ENCODE measurements at regions not wholly inside any gene's neighbourhood (a gene's known extent, or its start where the extent isn't known, plus 50 kb on each side); places are given as distances from the start of the nearest gene placed in this dataset.
"Not testable (repeated sequence)": the region's sequence is repeated elsewhere in the genome, so short reads cannot be mapped to it uniquely, and the experiment has no call there.

DNA sequence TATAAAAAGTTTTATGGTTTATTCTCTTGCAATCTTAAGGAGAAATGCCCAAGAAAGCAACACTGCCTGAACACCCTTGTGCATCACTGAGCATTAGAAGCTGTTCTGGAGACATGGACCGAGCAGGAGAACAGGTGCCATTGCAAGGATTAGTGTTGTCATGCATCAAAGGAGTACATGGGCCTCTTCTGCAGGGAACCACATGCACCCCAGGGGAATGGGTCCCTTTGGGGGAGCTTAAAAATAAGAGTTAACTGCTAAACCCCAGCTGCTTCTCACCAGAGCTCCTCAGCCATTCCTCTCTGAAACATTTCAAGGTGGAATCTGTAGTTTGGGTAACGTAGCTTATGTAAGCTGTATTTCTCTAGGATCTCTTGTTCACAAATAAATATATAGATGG is 353.0 kb upstream of the SLC7A11 start:
- H3K4me3 ChIP-seq: no peak overlapping the region
- H3K4me1 ChIP-seq (ENCODE audit: control insufficient read depth in 1 of 2, low read depth in 2 of 2): peaks cover 19 to 37% of the 10 kb centered on the region in 2 donors
- DNase-seq (ENCODE audit: low spot score): no peak
- H3K9me3 ChIP-seq: no peaks in the 10 kb centered on the region
- no peak overlapping the region for H3K27ac ChIP-seq
- TF ChIP-seq, protein P1, sequence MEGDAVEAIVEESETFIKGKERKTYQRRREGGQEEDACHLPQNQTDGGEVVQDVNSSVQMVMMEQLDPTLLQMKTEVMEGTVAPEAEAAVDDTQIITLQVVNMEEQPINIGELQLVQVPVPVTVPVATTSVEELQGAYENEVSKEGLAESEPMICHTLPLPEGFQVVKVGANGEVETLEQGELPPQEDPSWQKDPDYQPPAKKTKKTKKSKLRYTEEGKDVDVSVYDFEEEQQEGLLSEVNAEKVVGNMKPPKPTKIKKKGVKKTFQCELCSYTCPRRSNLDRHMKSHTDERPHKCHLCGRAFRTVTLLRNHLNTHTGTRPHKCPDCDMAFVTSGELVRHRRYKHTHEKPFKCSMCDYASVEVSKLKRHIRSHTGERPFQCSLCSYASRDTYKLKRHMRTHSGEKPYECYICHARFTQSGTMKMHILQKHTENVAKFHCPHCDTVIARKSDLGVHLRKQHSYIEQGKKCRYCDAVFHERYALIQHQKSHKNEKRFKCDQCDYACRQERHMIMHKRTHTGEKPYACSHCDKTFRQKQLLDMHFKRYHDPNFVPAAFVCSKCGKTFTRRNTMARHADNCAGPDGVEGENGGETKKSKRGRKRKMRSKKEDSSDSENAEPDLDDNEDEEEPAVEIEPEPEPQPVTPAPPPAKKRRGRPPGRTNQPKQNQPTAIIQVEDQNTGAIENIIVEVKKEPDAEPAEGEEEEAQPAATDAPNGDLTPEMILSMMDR (IDR thresholded peaks at IDR 0.05): no peak
- H3K27me3 ChIP-seq (replicated peaks; ENCODE audit: insufficient read depth): no peaks in the 10 kb centered on the region
- ATAC-seq (ENCODE audit: insufficient number of reproducible peaks, low FRiP score, low read depth): no peak
- no peaks in the 10 kb centered on the region for H3K36me3 ChIP-seq

DNA sequence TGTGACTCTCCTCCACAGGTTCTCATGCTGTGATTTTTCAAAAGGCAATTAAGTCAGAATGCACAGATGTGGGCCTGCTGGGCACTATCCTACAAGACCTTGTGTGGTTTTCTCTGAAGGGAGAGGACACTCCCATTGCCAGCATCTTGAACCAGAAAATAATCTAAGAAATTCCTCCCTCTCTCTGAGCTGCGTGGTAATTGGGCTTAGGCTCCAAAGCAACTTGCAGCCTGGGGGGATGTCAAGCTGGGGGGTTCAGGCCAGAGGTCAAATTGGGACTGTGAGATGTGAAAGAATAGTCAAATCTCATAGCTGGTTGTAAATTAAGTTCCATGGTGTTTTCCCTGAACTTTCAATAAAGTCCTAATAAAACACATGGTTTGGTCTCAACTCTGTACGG is 350.6 kb upstream of the SLC7A11 start:
- DNase-seq (ENCODE audit: low spot score) (no peak), ATAC-seq (ENCODE audit: insufficient number of reproducible peaks, low FRiP score, low read depth) (no peak)
- no peak overlapping the region for H3K4me3 ChIP-seq
- TF ChIP-seq, protein P1 (IDR thresholded peaks at IDR 0.05): no peak
- H3K9me3 ChIP-seq: no peaks in the 10 kb centered on the region
- H3K4me1 ChIP-seq (ENCODE audit: control insufficient read depth in 1 of 2, low read depth in 2 of 2): peaks cover 16 to 26% of the 10 kb centered on the region in 2 donors
- H3K27ac ChIP-seq: no peak overlapping the region
- no peaks in the 10 kb centered on the region for H3K27me3 ChIP-seq (replicated peaks; ENCODE audit: insufficient read depth)
- H3K36me3 ChIP-seq: no peaks in the 10 kb centered on the region

DNA sequence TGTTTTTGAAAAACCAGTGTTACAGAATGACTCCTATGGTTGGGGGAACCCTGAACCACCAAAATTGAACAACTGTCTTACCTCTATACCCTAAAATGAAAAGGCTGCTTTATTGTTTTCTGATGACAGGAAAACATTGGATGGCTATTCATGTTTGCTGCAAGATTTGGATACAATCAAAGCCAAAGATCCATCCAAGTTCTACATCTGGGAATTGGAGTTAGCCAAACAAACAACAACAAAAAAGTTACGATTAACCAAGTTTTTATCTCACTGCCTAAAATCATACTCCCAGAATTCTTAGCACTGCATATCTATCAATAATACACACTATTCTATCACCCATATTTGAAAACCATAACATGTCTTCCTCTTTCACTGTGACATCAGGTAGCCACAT is 349.7 kb upstream of the SLC7A11 start:
- Histone ChIP-seq H3K4me3 (no peak overlapping the region), H3K36me3 (no peaks in the 10 kb centered on the region), H3K27me3 (replicated peaks; ENCODE audit: insufficient read depth) (no peaks in the 10 kb centered on the region), H3K9me3 (no peaks in the 10 kb centered on the region), H3K4me1 (ENCODE audit: control insufficient read depth in 1 of 2, low read depth in 2 of 2) (peaks cover 9 to 16% of the 10 kb centered on the region in 2 donors), H3K27ac (no peak overlapping the region)
- TF ChIP-seq, protein P1 (IDR thresholded peaks at IDR 0.05): no peak
- DNase-seq (ENCODE audit: low spot score) (no peak), ATAC-seq (ENCODE audit: insufficient number of reproducible peaks, low FRiP score, low read depth) (no peak)

DNA sequence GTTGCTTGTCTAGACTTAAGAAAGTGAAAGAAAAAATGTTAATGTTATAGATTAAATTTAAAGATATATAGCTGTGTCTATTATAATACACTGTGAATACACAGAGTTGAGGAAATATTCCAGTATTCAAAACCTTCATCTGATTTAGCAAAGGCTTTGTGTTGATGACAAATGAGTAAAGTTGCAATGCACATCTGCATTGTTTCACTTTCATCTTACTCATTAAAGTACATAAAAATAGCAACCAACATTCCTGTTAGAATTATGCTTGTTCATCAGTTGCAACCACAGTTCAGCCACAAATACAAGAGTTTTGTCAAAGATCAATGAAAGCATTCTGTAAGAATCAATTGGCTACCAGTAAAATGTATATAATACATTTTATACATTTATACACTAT is 346.4 kb upstream of the SLC7A11 start:
- H3K27ac ChIP-seq: no peak overlapping the region
- H3K36me3 ChIP-seq: no peaks in the 10 kb centered on the region
- ATAC-seq (ENCODE audit: insufficient number of reproducible peaks, low FRiP score, low read depth) (no peak), DNase-seq (ENCODE audit: low spot score) (no peak)
- TF ChIP-seq, protein P1 (IDR thresholded peaks at IDR 0.05): no peak
- H3K4me3 ChIP-seq: no peak overlapping the region
- H3K27me3 ChIP-seq (replicated peaks; ENCODE audit: insufficient read depth): no peaks in the 10 kb centered on the region
- H3K9me3 ChIP-seq: no peaks in the 10 kb centered on the region
- H3K4me1 ChIP-seq (ENCODE audit: control insufficient read depth in 1 of 2, low read depth in 2 of 2): no peaks in the 10 kb centered on the region

DNA sequence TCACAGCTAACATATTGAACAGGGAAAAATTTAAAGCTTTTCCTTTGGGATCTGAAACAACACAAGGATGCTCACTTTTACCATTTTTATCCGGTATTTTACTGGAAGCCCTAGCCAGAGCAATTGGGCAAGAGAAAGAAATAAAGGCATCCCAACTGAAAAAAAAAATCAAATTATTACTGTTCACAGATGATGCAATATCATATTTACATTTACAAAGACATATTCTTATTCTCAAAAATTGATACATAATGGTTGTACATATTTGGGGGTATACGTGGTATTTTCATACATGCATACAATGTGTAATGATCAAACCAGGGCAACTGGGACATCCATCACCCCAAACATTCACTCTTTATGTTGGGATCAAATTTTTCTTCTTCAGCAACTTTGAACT is 337.0 kb upstream of the SLC7A11 start:
- Histone ChIP-seq H3K4me3 (no peak overlapping the region), H3K27me3 (replicated peaks; ENCODE audit: insufficient read depth) (no peaks in the 10 kb centered on the region), H3K9me3 (peaks cover 14% of the 10 kb centered on the region), H3K27ac (no peak overlapping the region), H3K4me1 (ENCODE audit: control insufficient read depth in 1 of 2, low read depth in 2 of 2) (no peaks in the 10 kb centered on the region), H3K36me3 (no peaks in the 10 kb centered on the region)
- TF ChIP-seq, protein P1 (IDR thresholded peaks at IDR 0.05): no peak
- DNase-seq (ENCODE audit: low spot score) (no peak), ATAC-seq (ENCODE audit: insufficient number of reproducible peaks, low FRiP score, low read depth) (no peak)

DNA sequence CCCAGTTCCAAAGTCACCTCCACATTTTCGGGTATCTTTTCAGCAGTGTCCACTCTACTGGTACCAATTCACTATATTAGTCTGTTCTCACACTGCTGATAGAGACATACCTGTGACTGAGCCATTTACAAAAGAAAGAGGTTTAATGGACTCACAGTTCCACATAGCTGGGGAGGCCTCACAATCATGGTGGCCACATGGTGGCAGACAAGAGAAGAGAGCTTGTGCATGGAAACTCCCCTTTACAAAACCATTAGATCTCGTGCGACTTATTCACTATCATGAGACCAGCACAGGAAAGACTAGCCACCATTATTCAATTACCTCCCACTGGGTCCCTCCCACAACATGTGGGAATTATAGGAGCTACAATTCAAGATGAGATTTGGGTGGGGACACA is 335.7 kb upstream of the SLC7A11 start:
- DNase-seq (ENCODE audit: low spot score); ATAC-seq (ENCODE audit: insufficient number of reproducible peaks, low FRiP score, low read depth); H3K27ac ChIP-seq; H3K36me3 ChIP-seq; H3K4me3 ChIP-seq; H3K27me3 ChIP-seq (replicated peaks; ENCODE audit: insufficient read depth); H3K4me1 ChIP-seq (ENCODE audit: control insufficient read depth in 1 of 2, low read depth in 2 of 2): not testable (repeated sequence)
- H3K9me3 ChIP-seq: peaks cover 14% of the 10 kb centered on the region
